OCI-LY1 (cell line): ENCODE measurements at regions not wholly inside any gene's neighbourhood (a gene's known extent, or its start where the extent isn't known, plus 50 kb on each side); places are given as distances from the start of the nearest gene placed in this dataset.

ENCODE experiments used
- H2AFZ ChIP-seq: fragments of 200-600 bp; sonication (generic), shearing (Covaris generic); 2 replicates; pipeline ENCODE4 v1.6.0; 2014; ENCODE audit warnings: antibody characterized with exemption, mild to moderate bottlenecking, low read length
- H3F3A ChIP-seq: fragments of 200-600 bp; sonication (generic), shearing (Covaris generic); 2 replicates; pipeline ENCODE4 v1.6.0; 2014; ENCODE audit warnings: mild to moderate bottlenecking, antibody characterized with exemption, low read length, moderate library complexity; ENCODE audit not compliant: insufficient read depth
- H3K27ac ChIP-seq: fragments of 200-600 bp; sonication (generic); 2 replicates; pipeline ENCODE4 v1.5.1; 2014; ENCODE audit warnings: low read length, mixed run types, mild to moderate bottlenecking, low read depth; ENCODE audit not compliant: poor library complexity, severe bottlenecking
- H3K27me3 ChIP-seq: fragments of 200-600 bp; sonication (generic); 2 replicates; pipeline ENCODE4 v1.6.0; 2014; ENCODE audit warnings: antibody characterized with exemption, mild to moderate bottlenecking, low read length, moderate library complexity; ENCODE audit not compliant: insufficient read depth
- H3K36me3 ChIP-seq: fragments of 200-600 bp; sonication (generic); 2 replicates; pipeline ENCODE4 v1.6.1; 2014; ENCODE audit warnings: mild to moderate bottlenecking, antibody characterized with exemption, low read length, moderate library complexity, mixed read lengths; ENCODE audit not compliant: insufficient read depth
- H3K4me1 ChIP-seq: fragments of 200-600 bp; sonication (generic); 2 replicates; pipeline ENCODE4 v1.5.1; 2014; ENCODE audit warnings: mild to moderate bottlenecking, low read length, moderate library complexity; ENCODE audit not compliant: insufficient read depth, severe bottlenecking
- H3K4me2 ChIP-seq: fragments of 200-600 bp; sonication (generic), shearing (Covaris generic); 2 replicates; pipeline ENCODE4 v1.6.1; 2014; ENCODE audit warnings: low read length
- H3K4me3 ChIP-seq: fragments of 200-600 bp; sonication (generic); 2 replicates; pipeline ENCODE4 v1.5.1; 2014; ENCODE audit warnings: low read length, low read depth, mild to moderate bottlenecking, mixed read lengths; ENCODE audit not compliant: poor library complexity, severe bottlenecking
- H3K79me2 ChIP-seq: fragments of 200-600 bp; shearing (Covaris generic); 2 replicates; pipeline ENCODE4 v1.6.1; 2016; ENCODE audit warnings: mixed run types, low read length, mixed read lengths; ENCODE audit not compliant: insufficient read depth
- H3K9ac ChIP-seq: fragments of 200-600 bp; sonication (generic), shearing (Covaris generic); 2 replicates; pipeline ENCODE4 v1.6.1; 2014; ENCODE audit warnings: mild to moderate bottlenecking, low read length, mixed read lengths
- H3K9me2 ChIP-seq: fragments of 200-600 bp; sonication (generic), shearing (Covaris generic); 2 replicates; pipeline ENCODE4 v1.6.1; 2014; ENCODE audit warnings: low read depth, mild to moderate bottlenecking, low read length, mixed read lengths
- H3K9me3 ChIP-seq: fragments of 200-600 bp; shearing (Covaris generic); 2 replicates; pipeline ENCODE4 v1.6.1; 2014; ENCODE audit warnings: low read length, mixed read lengths
- H4K20me1 ChIP-seq: fragments of 200-600 bp; sonication (generic), shearing (Covaris generic); 2 replicates; pipeline ENCODE4 v1.6.0; 2016; ENCODE audit warnings: mild to moderate bottlenecking, low read length; ENCODE audit not compliant: insufficient read depth
- CTCF ChIP-seq: fragments of 200-600 bp; sonication (generic), shearing (Covaris generic); IDR thresholded peaks from 2 replicates; pipeline ENCODE4 v1.5.1; 2017; ENCODE audit warnings: mild to moderate bottlenecking, antibody characterized with exemption, low read length, moderate library complexity, mixed read lengths
- EZH2 ChIP-seq: fragments of 200-600 bp; sonication (generic), shearing (Covaris generic); IDR thresholded peaks from 2 replicates; pipeline ENCODE4 v1.8.0; 2017; ENCODE audit warnings: borderline replicate concordance, mixed run types, mild to moderate bottlenecking, antibody characterized with exemption, low read length, moderate library complexity, mixed read lengths

GRCh38 chr9:87140142-87140541 lies 192.8 kb upstream of the GAS1 start:
- TF ChIP-seq EZH2, result no peak
- TF ChIP-seq CTCF, result no peak
- no peaks in the 10 kb centered on the region for H3K9me2 ChIP-seq
- no peaks in the 10 kb centered on the region for H3K27me3 ChIP-seq
- H4K20me1 ChIP-seq, result no peaks in the 10 kb centered on the region
- no peaks in the 10 kb centered on the region for H3K4me1 ChIP-seq
- H3K9me3 ChIP-seq, result no peaks in the 10 kb centered on the region
- no peaks in the 10 kb centered on the region for H3F3A ChIP-seq
- H3K79me2 ChIP-seq, result no peaks in the 10 kb centered on the region
- no peak overlapping the region for H3K27ac ChIP-seq
- no peak overlapping the region for H2AFZ ChIP-seq
- H3K4me3 ChIP-seq, result no peak overlapping the region
- H3K36me3 ChIP-seq, result no peaks in the 10 kb centered on the region
- H3K9ac ChIP-seq, result no peak overlapping the region
- H3K4me2 ChIP-seq, result no peak overlapping the region

GRCh38 chr9:87140605-87141109 lies 193.4 kb upstream of the GAS1 start:
- Histone ChIP-seq H3K9me2 (no peaks in the 10 kb centered on the region), H2AFZ (no peak overlapping the region), H3K27me3 (no peaks in the 10 kb centered on the region), H3K27ac (no peak overlapping the region), H3K36me3 (no peaks in the 10 kb centered on the region), H3K9ac (no peak overlapping the region), H3K79me2 (no peaks in the 10 kb centered on the region), H3K4me1 (no peaks in the 10 kb centered on the region), H3K9me3 (no peaks in the 10 kb centered on the region), H4K20me1 (no peaks in the 10 kb centered on the region), H3K4me3 (no peak overlapping the region), H3F3A (no peaks in the 10 kb centered on the region), H3K4me2 (no peak overlapping the region)
- TF ChIP-seq EZH2, result no peak

- Histone ChIP-seq H2AFZ (no peak overlapping the region), H3K4me3 (no peak overlapping the region), H3K27ac (no peak overlapping the region), H3F3A (no peaks in the 10 kb centered on the region), H3K4me1 (no peaks in the 10 kb centered on the region), H3K9me2 (no peaks in the 10 kb centered on the region), H3K79me2 (no peaks in the 10 kb centered on the region), H3K9me3 (no peaks in the 10 kb centered on the region), H3K27me3 (no peaks in the 10 kb centered on the region), H3K36me3 (no peaks in the 10 kb centered on the region), H3K9ac (no peak overlapping the region), H4K20me1 (no peaks in the 10 kb centered on the region), H3K4me2 (no peak overlapping the region)
- TF ChIP-seq EZH2, result no peak
- TF ChIP-seq CTCF, result no peak
These were observed 193.8 kb upstream of the GAS1 start for GRCh38 chr9:87141124-87141523.

GRCh38 chr9:87146933-87147332 lies 199.6 kb upstream of the GAS1 start:
- TF ChIP-seq CTCF, result no peak
- TF ChIP-seq EZH2, result no peak
- no peaks in the 10 kb centered on the region for H3K9me2 ChIP-seq

More at GRCh38 chr9:87146933-87147332, 199.6 kb upstream of the GAS1 start:
- H3K36me3 ChIP-seq, result no peaks in the 10 kb centered on the region
- H3F3A ChIP-seq, result no peaks in the 10 kb centered on the region
- no peak overlapping the region for H2AFZ ChIP-seq
- no peak overlapping the region for H3K9ac ChIP-seq
- no peaks in the 10 kb centered on the region for H4K20me1 ChIP-seq
- H3K27ac ChIP-seq, result no peak overlapping the region
- H3K4me1 ChIP-seq, result no peaks in the 10 kb centered on the region
- no peaks in the 10 kb centered on the region for H3K79me2 ChIP-seq
- H3K27me3 ChIP-seq, result no peaks in the 10 kb centered on the region
- H3K9me3 ChIP-seq, result no peaks in the 10 kb centered on the region
- H3K4me2 ChIP-seq, result no peak overlapping the region
- no peak overlapping the region for H3K4me3 ChIP-seq
